Liver (tissue), 7 donors: ENCODE measurements at regions not wholly inside any gene's neighbourhood (a gene's known extent, or its start where the extent isn't known, plus 50 kb on each side); places are given as distances from the start of the nearest gene placed in this dataset.

Experiments used
- DNase-seq: peaks from one replicate; pipeline ENCODE4 v3.0.0-alpha.2; 2017; ENCODE audit warnings: low spot score
- H3K27ac ChIP-seq, 2 donors: one replicate each; pipeline ENCODE4 v1.7.0; 2013; ENCODE audit warnings: inconsistent platforms in 2 of 2, low read length in 2 of 2, control low read depth in 1 of 2, low read depth in 1 of 2, mild to moderate bottlenecking in 1 of 2
- H3K27me3 ChIP-seq, 4 donors: one replicate each; pipeline versions ENCODE4 v1.6.1 to v1.7.0; 2013; ENCODE audit warnings: low read length in 3 of 4, inconsistent platforms in 1 of 4, mild to moderate bottlenecking in 1 of 4, moderate library complexity in 1 of 4; ENCODE audit not compliant: control insufficient read depth in 4 of 4, insufficient read depth in 4 of 4
- H3K36me3 ChIP-seq, 4 donors: one replicate each; pipeline versions ENCODE4 v1.6.1 to v1.7.0; 2013; ENCODE audit warnings: low read length in 3 of 4, mild to moderate bottlenecking in 3 of 4, low read depth in 1 of 4, moderate library complexity in 1 of 4; ENCODE audit not compliant: control insufficient read depth in 4 of 4, insufficient read depth in 3 of 4
- H3K4me1 ChIP-seq, 4 donors: one replicate each; pipeline versions ENCODE4 v1.6.1 to v1.7.0; 2013; ENCODE audit warnings: low read length in 3 of 4, mild to moderate bottlenecking in 3 of 4, moderate library complexity in 1 of 4; ENCODE audit not compliant: control insufficient read depth in 4 of 4, insufficient read depth in 4 of 4
- H3K4me3 ChIP-seq, 3 donors: one replicate each; pipeline versions ENCODE4 v1.6.1 to v1.7.0; 2013; ENCODE audit warnings: low read length in 3 of 3, control low read depth in 1 of 3, low read depth in 1 of 3, mild to moderate bottlenecking in 1 of 3
- H3K9ac ChIP-seq, 2 donors: one replicate each; pipeline ENCODE4 v1.7.0; 2013; ENCODE audit warnings: low read length in 2 of 2, mild to moderate bottlenecking in 2 of 2, moderate library complexity in 2 of 2, control low read depth in 1 of 2, low read depth in 1 of 2
- H3K9me3 ChIP-seq, 4 donors: one replicate each; pipeline versions ENCODE4 v1.6.1 to v1.7.0; 2013; ENCODE audit warnings: low read length in 3 of 4; ENCODE audit not compliant: control insufficient read depth in 4 of 4
- ATF3 ChIP-seq: IDR thresholded peaks from 2 replicates; pipeline ENCODE4 v1.6.1; 2016; ENCODE audit warnings: antibody characterized with exemption
- FOXA2 ChIP-seq: IDR thresholded peaks from 2 replicates; pipeline ENCODE4 v1.6.1; 2016; ENCODE audit warnings: antibody characterized with exemption
- HNF4G ChIP-seq: IDR thresholded peaks from 2 replicates; pipeline ENCODE4 v1.6.1; 2016; ENCODE audit warnings: antibody characterized with exemption
- JUND ChIP-seq, 2 donors: IDR thresholded peaks; 2 replicates each; pipeline ENCODE4 v1.6.1; 2016; ENCODE audit warnings: antibody characterized with exemption in 2 of 2
- RAD21 ChIP-seq, 2 donors: IDR thresholded peaks; 2 replicates each; pipeline ENCODE4 v1.6.1; 2016; ENCODE audit warnings: antibody characterized with exemption in 2 of 2, mild to moderate bottlenecking in 2 of 2
- REST ChIP-seq: IDR thresholded peaks from 2 replicates; pipeline ENCODE4 v1.6.1; 2016; ENCODE audit warnings: antibody characterized with exemption, mild to moderate bottlenecking
- SP1 ChIP-seq: IDR thresholded peaks from 2 replicates; pipeline ENCODE4 v1.6.1; 2018; ENCODE audit warnings: antibody characterized with exemption, mild to moderate bottlenecking
- YY1 ChIP-seq: IDR thresholded peaks from 2 replicates; pipeline ENCODE4 v1.6.1; 2016; ENCODE audit warnings: antibody characterized with exemption, mild to moderate bottlenecking
- WGBS: extraction: QIAGEN DNeasy Blood & Tissue Kit; methylation state at CpG from one replicate; pipeline ENCODE4 v1.1.7; 2013; 5-methylcytosine and 5-hydroxymethylcytosine counted together
- donor health status: healthy.
- donor health status: healthy.
- donor health status: healthy.
- donor health status: healthy.

GRCh38 chr16:87543436-87544191, 50.8 kb upstream of the ZCCHC14 start:
- Histone ChIP-seq H3K27me3 (no peaks in the 10 kb centered on the region), H3K9ac (no peak overlapping the region), H3K9me3 (no peaks in the 10 kb centered on the region), H3K4me1 (peaks cover 8 to 22% (median 17%) of the 10 kb centered on the region in 4 donors), H3K27ac (no peak overlapping the region), H3K4me3 (no peak overlapping the region), H3K36me3 (no peaks in the 10 kb centered on the region)
- 77% methylated on average over 28 of the region's 28 CpGs for WGBS
- TF ChIP-seq HNF4G = no peak
- peak in 1 of 2 donors; percentile 24 for TF ChIP-seq RAD21 (IDR thresholded peaks at IDR 0.05)
- no peak for TF ChIP-seq REST
- no peak for DNase-seq

DNA sequence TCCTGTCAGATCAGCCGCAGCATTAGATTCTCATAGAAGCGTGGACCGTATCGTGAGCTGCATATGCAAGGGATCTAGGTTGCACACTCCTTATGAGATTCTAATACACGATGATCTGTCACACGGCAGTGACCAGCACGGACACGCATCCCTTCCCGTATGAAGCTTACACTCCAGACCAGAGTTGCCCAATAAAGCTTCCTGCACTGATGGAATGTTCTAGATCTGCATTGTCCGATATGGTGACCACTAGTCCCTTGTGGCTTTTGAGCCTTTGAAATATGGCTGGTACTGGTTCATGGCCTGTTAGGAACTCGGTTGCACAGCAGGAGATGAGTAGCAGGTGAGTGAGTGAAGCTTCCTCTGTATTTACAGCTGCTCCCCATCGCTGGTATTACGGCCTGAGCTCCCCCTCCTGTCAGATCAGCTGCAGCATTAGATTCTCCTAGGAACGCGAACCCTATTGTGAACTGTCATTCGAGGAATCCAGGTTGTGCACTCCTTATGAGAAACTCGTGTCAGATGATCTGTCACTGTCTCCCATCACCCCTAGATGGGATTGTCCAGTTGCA, 49.8 kb upstream of the ZCCHC14 start:
- Histone ChIP-seq H3K4me3 (no peak overlapping the region), H3K9me3 (no peaks in the 10 kb centered on the region), H3K27me3 (no peaks in the 10 kb centered on the region), H3K36me3 (no peaks in the 10 kb centered on the region), H3K4me1 (peaks cover 8 to 22% (median 17%) of the 10 kb centered on the region in 4 donors), H3K27ac (no peak overlapping the region), H3K9ac (no peak overlapping the region)
- 91% methylated on average over 17 of the region's 17 CpGs for WGBS
- DNase-seq = no peak
- TF ChIP-seq HNF4G = no peak
- TF ChIP-seq FOXA2 = no peak
- TF ChIP-seq REST = no peak
- TF ChIP-seq SP1 = no peak
- TF ChIP-seq ATF3 = no peak
- no peak for TF ChIP-seq JUND (IDR thresholded peaks at IDR 0.05)
- TF ChIP-seq YY1 = no peak
